Psoas muscle (tissue), 7 donors: ENCODE measurements at regions not wholly inside any gene's neighbourhood (a gene's known extent, or its start where the extent isn't known, plus 50 kb on each side); places are given as distances from the start of the nearest gene placed in this dataset.

Experiments used
- ATAC-seq, 4 donors: fragments of 200-7000 bp; cut with Tn5 transposase; one replicate each; pipeline ENCODE4 v1.9.1; 2020; ENCODE audit warnings: moderate library complexity in 3 of 4, mild to moderate bottlenecking in 2 of 4
- DNase-seq, 2 donors: peaks; one replicate each; pipeline ENCODE4 v3.0.0-alpha.2; 2020
- H3K27ac ChIP-seq: fragments of 200-600 bp; one replicate; pipeline ENCODE4 v1.8.0; 2022
- H3K27me3 ChIP-seq, 3 donors: fragments of 200-600 bp in 1 of 3; one replicate each; pipeline versions ENCODE4 v1.6.1 to v1.8.0; 2013 to 2022; ENCODE audit warnings: low read length in 2 of 3, mild to moderate bottlenecking in 2 of 3, moderate library complexity in 1 of 3; ENCODE audit not compliant: insufficient read depth in 3 of 3
- H3K36me3 ChIP-seq, 2 donors: fragments of 200-600 bp in 1 of 2; one replicate each; pipeline versions ENCODE4 v1.6.1 to v1.8.0; 2013 to 2022; ENCODE audit warnings: low read depth in 1 of 2, mild to moderate bottlenecking in 1 of 2, moderate library complexity in 1 of 2; ENCODE audit not compliant: insufficient read depth in 1 of 2
- H3K4me1 ChIP-seq: fragments of 200-600 bp; one replicate; pipeline ENCODE4 v1.8.0; 2022
- H3K4me3 ChIP-seq: fragments of 200-600 bp; one replicate; pipeline ENCODE4 v1.8.0; 2022; ENCODE audit warnings: mild to moderate bottlenecking
- H3K9me3 ChIP-seq: fragments of 200-600 bp; one replicate; pipeline ENCODE4 v1.8.0; 2022
- CTCF ChIP-seq: fragments of 200-600 bp; IDR thresholded peaks from one replicate; pipeline ENCODE4 v1.8.0; 2022; ENCODE audit warnings: antibody characterized with exemption
- WGBS, 3 donors: extraction: QIAGEN DNeasy Blood & Tissue Kit; methylation state at CpG; one replicate each; pipeline versions ENCODE4 v1.1.6 to v1.1.7; 2013; 5-methylcytosine and 5-hydroxymethylcytosine counted together
- intact Hi-C, 2 donors: fragments of 100-400 bp; cut with DNase I; formaldehyde crosslinking; loops; one replicate each; pipeline versions ENCODE4 v1.11.0 to v1.14.2; 2022
- donor health status: healthy with polysubstance abuse.
- donor health status: DM: no; HTN: no; CAD: no; lungs with moderate emphysema.
- donor health status: Bipolar disorder and iron deficiency.
- donor health status: healthy.
- donor health status: DM: yes; HTN: yes; CAD: no.
- donor health status: DM: no; HTN: no; CAD: no.
- donor health status: DM: yes; HTN: yes; CAD: no.

GRCh38 chr2:8297376-8298231 lies 384.3 kb upstream of the ID2 start:
- no peaks in the 10 kb centered on the region for H3K4me1 ChIP-seq
- DNase-seq = no peak
- H3K27me3 ChIP-seq = no peaks in the 10 kb centered on the region
- no peak overlapping the region for H3K27ac ChIP-seq
- ATAC-seq = no peak
- intact Hi-C loops = no loop called here
- H3K4me3 ChIP-seq = no peak overlapping the region
- no peaks in the 10 kb centered on the region for H3K36me3 ChIP-seq
- no peaks in the 10 kb centered on the region for H3K9me3 ChIP-seq
- WGBS, 3 donors = 91 to 95% (median 93%) methylated on average over 8 of the region's 8 CpGs
- TF ChIP-seq CTCF = no peak

- no peaks in the 10 kb centered on the region for H3K27me3 ChIP-seq
- H3K4me3 ChIP-seq = no peak overlapping the region
- H3K36me3 ChIP-seq = no peaks in the 10 kb centered on the region
- TF ChIP-seq CTCF = no peak
- no peak overlapping the region for H3K27ac ChIP-seq
- ATAC-seq (peak in 2 of 4 donors; percentile 37 to 44), DNase-seq (no peak)
- intact Hi-C loops = no loop called here
- no peaks in the 10 kb centered on the region for H3K9me3 ChIP-seq
- WGBS, 3 donors = 94 to 98% (median 96%) methylated on average over 3 of the region's 3 CpGs
- no peaks in the 10 kb centered on the region for H3K4me1 ChIP-seq
These were observed 383.1 kb upstream of the ID2 start for GRCh38 chr2:8298783-8299182.

GRCh38 chr2:8300216-8300615 lies 381.6 kb upstream of the ID2 start:
- intact Hi-C loops = no loop called here
- 66 to 76% (median 69%) methylated on average over 5 of the region's 5 CpGs for WGBS, 3 donors

GRCh38 chr2:8300905-8301304 lies 381.0 kb upstream of the ID2 start:
- ATAC-seq = no peak
- H3K27ac ChIP-seq = no peak overlapping the region
- intact Hi-C loops = no loop called here
- no peak for TF ChIP-seq CTCF
- no peaks in the 10 kb centered on the region for H3K9me3 ChIP-seq
- DNase-seq = no peak
- no peaks in the 10 kb centered on the region for H3K4me1 ChIP-seq
- H3K36me3 ChIP-seq = no peaks in the 10 kb centered on the region
- H3K4me3 ChIP-seq = no peak overlapping the region
- 62 to 73% (median 73%) methylated on average over 3 of the region's 3 CpGs for whole genome bisulfite sequencing, 3 donors
- no peaks in the 10 kb centered on the region for H3K27me3 ChIP-seq

More at GRCh38 chr2:8300216-8300615, 381.6 kb upstream of the ID2 start:
- no peaks in the 10 kb centered on the region for H3K4me1 ChIP-seq
- no peaks in the 10 kb centered on the region for H3K9me3 ChIP-seq
- no peaks in the 10 kb centered on the region for H3K36me3 ChIP-seq
- no peak for TF ChIP-seq CTCF
- H3K27me3 ChIP-seq = no peaks in the 10 kb centered on the region
- H3K4me3 ChIP-seq = no peak overlapping the region
- DNase-seq (no peak), ATAC-seq (no peak)
- no peak overlapping the region for H3K27ac ChIP-seq
